ENCODE measurements at regions not wholly inside any gene's neighbourhood (a gene's known extent, or its start where the extent isn't known, plus 50 kb on each side); places are given as distances from the start of the nearest gene placed in this dataset.

DNA sequence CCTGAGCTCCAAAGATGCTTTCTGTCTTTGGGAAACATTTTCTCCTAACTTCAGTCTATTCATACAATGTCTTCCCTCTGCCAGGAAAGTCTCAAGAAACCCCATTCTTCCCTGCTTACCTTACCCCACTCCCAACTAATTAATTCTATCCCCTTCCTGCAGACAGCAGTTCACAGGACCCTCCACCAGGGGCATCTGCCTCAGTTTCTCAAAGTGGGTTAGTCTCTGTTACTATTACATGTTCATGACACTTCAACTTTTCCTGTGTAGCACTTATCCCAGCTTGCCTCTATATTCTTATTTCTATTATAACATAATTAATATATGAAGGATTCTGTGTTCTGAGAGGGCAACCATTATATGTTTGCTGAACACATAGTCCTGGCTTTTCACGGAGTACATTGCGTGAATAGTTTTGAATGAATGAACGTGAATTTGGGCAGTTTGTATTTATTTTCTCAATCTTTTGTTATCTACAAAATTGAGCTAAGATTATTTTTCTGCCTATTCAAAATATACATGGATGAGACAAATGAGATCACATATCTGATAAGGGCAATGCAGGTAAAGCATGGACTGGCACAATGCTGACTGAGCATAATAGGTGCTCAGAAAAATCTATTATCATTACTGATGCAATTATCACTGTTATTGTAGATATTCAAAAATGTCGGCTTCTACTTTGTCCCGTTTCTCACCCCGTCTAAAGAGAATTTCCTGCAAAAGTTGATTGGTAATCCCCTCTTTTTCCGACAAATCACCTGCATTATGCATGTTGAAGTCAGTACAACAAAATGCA, 341.1 kb downstream of the BRINP1 start:
- SMC1A ChIA-PET (ENCODE audit: uncharacterized antibody, unreplicated experiment), result no interaction called here
- H3K79me2 ChIP-seq (ENCODE audit: control insufficient read depth, insufficient read depth, low read length), result no peaks in the 10 kb centered on the region
- no peaks in the 10 kb centered on the region for H4K20me1 ChIP-seq (ENCODE audit: control insufficient read depth, insufficient read depth)
- H2AFZ ChIP-seq (ENCODE audit: control insufficient read depth, low read depth, low read length), result no peak overlapping the region
- POLR2A ChIA-PET, result no interaction called here
- no peaks in the 10 kb centered on the region for H3K4me1 ChIP-seq (ENCODE audit: control insufficient read depth, insufficient read depth, low read length)
- BruUV-seq (replicated peaks), result no TSS peak
- H3K4me3 ChIP-seq, result no peak overlapping the region
- H3K9ac ChIP-seq (ENCODE audit: control insufficient read depth, insufficient read depth, low read length), result no peak overlapping the region
- H3K36me3 ChIP-seq (ENCODE audit: control insufficient read depth in 2 of 2, insufficient read depth in 2 of 2, low read length in 1 of 2), result no peaks in the 10 kb centered on the region
- H3K27ac ChIP-seq (ENCODE audit: control insufficient read depth, insufficient read depth), result no peak overlapping the region
- no peak overlapping the region for H3K4me2 ChIP-seq (ENCODE audit: control insufficient read depth, insufficient read depth)
- RAD21 ChIA-PET (ENCODE audit: unreplicated experiment), result no interaction called here
- no peaks in the 10 kb centered on the region for H3K9me3 ChIP-seq (replicated peaks; ENCODE audit: control insufficient read depth, insufficient read depth, low read length)
- H3K27me3 ChIP-seq (replicated peaks in 1 of 2; ENCODE audit: control insufficient read depth in 2 of 2, insufficient read depth in 2 of 2, low read length in 1 of 2), result no peaks in the 10 kb centered on the region
- DNase-seq (ENCODE audit: low read depth, low spot score) (no peak), FAIRE-seq (no peak), ATAC-seq (no peak)
- CTCF ChIA-PET, result interaction anchor here (1.1 kb wide), 1 partner anchor 124 kb away, joined by 4 read pairs; no protein-coding TSS in a partner anchor
- TF ChIP-seq HDGF (IDR thresholded peaks at IDR 0.05) (no peak), CREB1 (IDR thresholded peaks at IDR 0.05; ENCODE audit: low read depth) (no peak), POLR2A (IDR thresholded peaks at IDR 0.05; ENCODE audit: low read depth, low read length) (no peak), RAD21 (IDR thresholded peaks at IDR 0.05; ENCODE audit: insufficient read depth, low read depth, low read length) (no peak), PML (IDR thresholded peaks at IDR 0.05; ENCODE audit: low read length) (no peak), EGR1 (IDR thresholded peaks at IDR 0.05; ENCODE audit: borderline replicate concordance in 1 of 2, low read depth in 2 of 2, low read length in 2 of 2) (no peak), TCF7 (IDR thresholded peaks at IDR 0.05; ENCODE audit: borderline replicate concordance) (no peak), ZNF384 (IDR thresholded peaks at IDR 0.05; ENCODE audit: borderline replicate concordance, low read depth, low read length) (no peak), GATAD2B (conservative IDR thresholded peaks at IDR 0.05; ENCODE audit: low read depth) (no peak), ZNF622 (IDR thresholded peaks at IDR 0.05) (no peak), EZH2 (IDR thresholded peaks at IDR 0.05; ENCODE audit: borderline replicate concordance, control insufficient read depth, low read depth, low read length) (no peak)
- TF ChIP-seq, protein P1, sequence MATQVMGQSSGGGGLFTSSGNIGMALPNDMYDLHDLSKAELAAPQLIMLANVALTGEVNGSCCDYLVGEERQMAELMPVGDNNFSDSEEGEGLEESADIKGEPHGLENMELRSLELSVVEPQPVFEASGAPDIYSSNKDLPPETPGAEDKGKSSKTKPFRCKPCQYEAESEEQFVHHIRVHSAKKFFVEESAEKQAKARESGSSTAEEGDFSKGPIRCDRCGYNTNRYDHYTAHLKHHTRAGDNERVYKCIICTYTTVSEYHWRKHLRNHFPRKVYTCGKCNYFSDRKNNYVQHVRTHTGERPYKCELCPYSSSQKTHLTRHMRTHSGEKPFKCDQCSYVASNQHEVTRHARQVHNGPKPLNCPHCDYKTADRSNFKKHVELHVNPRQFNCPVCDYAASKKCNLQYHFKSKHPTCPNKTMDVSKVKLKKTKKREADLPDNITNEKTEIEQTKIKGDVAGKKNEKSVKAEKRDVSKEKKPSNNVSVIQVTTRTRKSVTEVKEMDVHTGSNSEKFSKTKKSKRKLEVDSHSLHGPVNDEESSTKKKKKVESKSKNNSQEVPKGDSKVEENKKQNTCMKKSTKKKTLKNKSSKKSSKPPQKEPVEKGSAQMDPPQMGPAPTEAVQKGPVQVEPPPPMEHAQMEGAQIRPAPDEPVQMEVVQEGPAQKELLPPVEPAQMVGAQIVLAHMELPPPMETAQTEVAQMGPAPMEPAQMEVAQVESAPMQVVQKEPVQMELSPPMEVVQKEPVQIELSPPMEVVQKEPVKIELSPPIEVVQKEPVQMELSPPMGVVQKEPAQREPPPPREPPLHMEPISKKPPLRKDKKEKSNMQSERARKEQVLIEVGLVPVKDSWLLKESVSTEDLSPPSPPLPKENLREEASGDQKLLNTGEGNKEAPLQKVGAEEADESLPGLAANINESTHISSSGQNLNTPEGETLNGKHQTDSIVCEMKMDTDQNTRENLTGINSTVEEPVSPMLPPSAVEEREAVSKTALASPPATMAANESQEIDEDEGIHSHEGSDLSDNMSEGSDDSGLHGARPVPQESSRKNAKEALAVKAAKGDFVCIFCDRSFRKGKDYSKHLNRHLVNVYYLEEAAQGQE (IDR thresholded peaks at IDR 0.05; ENCODE audit: low read depth, low read length), result no peak
- TF ChIP-seq, protein P2, sequence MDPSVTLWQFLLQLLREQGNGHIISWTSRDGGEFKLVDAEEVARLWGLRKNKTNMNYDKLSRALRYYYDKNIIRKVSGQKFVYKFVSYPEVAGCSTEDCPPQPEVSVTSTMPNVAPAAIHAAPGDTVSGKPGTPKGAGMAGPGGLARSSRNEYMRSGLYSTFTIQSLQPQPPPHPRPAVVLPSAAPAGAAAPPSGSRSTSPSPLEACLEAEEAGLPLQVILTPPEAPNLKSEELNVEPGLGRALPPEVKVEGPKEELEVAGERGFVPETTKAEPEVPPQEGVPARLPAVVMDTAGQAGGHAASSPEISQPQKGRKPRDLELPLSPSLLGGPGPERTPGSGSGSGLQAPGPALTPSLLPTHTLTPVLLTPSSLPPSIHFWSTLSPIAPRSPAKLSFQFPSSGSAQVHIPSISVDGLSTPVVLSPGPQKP (IDR thresholded peaks at IDR 0.05; ENCODE audit: low read depth, low read length), result no peak
- TF ChIP-seq, protein P3, sequence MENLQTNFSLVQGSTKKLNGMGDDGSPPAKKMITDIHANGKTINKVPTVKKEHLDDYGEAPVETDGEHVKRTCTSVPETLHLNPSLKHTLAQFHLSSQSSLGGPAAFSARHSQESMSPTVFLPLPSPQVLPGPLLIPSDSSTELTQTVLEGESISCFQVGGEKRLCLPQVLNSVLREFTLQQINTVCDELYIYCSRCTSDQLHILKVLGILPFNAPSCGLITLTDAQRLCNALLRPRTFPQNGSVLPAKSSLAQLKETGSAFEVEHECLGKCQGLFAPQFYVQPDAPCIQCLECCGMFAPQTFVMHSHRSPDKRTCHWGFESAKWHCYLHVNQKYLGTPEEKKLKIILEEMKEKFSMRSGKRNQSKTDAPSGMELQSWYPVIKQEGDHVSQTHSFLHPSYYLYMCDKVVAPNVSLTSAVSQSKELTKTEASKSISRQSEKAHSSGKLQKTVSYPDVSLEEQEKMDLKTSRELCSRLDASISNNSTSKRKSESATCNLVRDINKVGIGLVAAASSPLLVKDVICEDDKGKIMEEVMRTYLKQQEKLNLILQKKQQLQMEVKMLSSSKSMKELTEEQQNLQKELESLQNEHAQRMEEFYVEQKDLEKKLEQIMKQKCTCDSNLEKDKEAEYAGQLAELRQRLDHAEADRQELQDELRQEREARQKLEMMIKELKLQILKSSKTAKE (IDR thresholded peaks at IDR 0.05; ENCODE audit: low read depth, poor library complexity, severe bottlenecking), result no peak
- in situ Hi-C loops (cut with MboI), result no loop called here
- intact Hi-C loops (cut with micrococcal nuclease; ENCODE audit: unreplicated experiment), result no loop called here
- WGBS (ENCODE audit: insufficient coverage, insufficient replicate concordance, low lambda C conversion rate, missing lambda C conversion rate), result 14% methylated on average over 7 of the region's 7 CpGs

All from GM12878 (cell line).